Calu3 (cell line): ENCODE measurements at regions not wholly inside any gene's neighbourhood (a gene's known extent, or its start where the extent isn't known, plus 50 kb on each side); places are given as distances from the start of the nearest gene placed in this dataset.

Source experiments
- BruUV-seq: library from RNA; stranded (reverse); fragments of 400-500 nt; replicated peaks from 2 replicates; lab custom pipeline; 2021; lab: Mats Ljungman, UMichigan
- CTCF ChIA-PET: fragments of 300-600 bp; sonication (Branson Sonifier 250); formaldehyde crosslinking; loops from one replicate; lab custom pipeline; 2022; ENCODE audit warnings: antibody characterized with exemption; lab: Charles Lee
- DNase-seq: peaks from one replicate; pipeline ENCODE4 v3.0.0; 2022
- H3K27ac Mint-ChIP-seq: one replicate; pipeline ENCODE4 v1.8.0; 2022; ENCODE audit warnings: mixed read lengths; ENCODE audit not compliant: unreplicated experiment
- H3K27me3 Mint-ChIP-seq: one replicate; pipeline ENCODE4 v1.8.0; 2022; ENCODE audit warnings: mixed read lengths; ENCODE audit not compliant: unreplicated experiment
- H3K36me3 Mint-ChIP-seq: one replicate; pipeline ENCODE4 v1.8.0; 2022; ENCODE audit warnings: mild to moderate bottlenecking, moderate library complexity, mixed read lengths; ENCODE audit not compliant: insufficient read depth, unreplicated experiment
- H3K4me1 Mint-ChIP-seq: one replicate; pipeline ENCODE4 v1.8.0; 2022; ENCODE audit warnings: mild to moderate bottlenecking, low read depth, mixed read lengths; ENCODE audit not compliant: unreplicated experiment
- H3K4me3 Mint-ChIP-seq: one replicate; pipeline ENCODE4 v1.8.0; 2022; ENCODE audit warnings: mild to moderate bottlenecking, low read depth, moderate library complexity, mixed read lengths; ENCODE audit not compliant: unreplicated experiment
- H3K9me3 Mint-ChIP-seq: one replicate; pipeline ENCODE4 v1.8.0; 2022; ENCODE audit warnings: low read depth, mixed read lengths; ENCODE audit not compliant: unreplicated experiment
- intact Hi-C: fragments of 100-400 bp; cut with micrococcal nuclease; formaldehyde crosslinking; loops from one replicate; pipeline ENCODE4 v1.10.0; 2022; ENCODE audit not compliant: unreplicated experiment
- TF ChIP-seq, protein P1 (sequence below): fragments of 200-600 bp; IDR thresholded peaks from one replicate; pipeline ENCODE4 v1.8.0; 2022; ENCODE audit warnings: antibody characterized with exemption; ENCODE audit not compliant: unreplicated experiment

- TF ChIP-seq, protein P1, sequence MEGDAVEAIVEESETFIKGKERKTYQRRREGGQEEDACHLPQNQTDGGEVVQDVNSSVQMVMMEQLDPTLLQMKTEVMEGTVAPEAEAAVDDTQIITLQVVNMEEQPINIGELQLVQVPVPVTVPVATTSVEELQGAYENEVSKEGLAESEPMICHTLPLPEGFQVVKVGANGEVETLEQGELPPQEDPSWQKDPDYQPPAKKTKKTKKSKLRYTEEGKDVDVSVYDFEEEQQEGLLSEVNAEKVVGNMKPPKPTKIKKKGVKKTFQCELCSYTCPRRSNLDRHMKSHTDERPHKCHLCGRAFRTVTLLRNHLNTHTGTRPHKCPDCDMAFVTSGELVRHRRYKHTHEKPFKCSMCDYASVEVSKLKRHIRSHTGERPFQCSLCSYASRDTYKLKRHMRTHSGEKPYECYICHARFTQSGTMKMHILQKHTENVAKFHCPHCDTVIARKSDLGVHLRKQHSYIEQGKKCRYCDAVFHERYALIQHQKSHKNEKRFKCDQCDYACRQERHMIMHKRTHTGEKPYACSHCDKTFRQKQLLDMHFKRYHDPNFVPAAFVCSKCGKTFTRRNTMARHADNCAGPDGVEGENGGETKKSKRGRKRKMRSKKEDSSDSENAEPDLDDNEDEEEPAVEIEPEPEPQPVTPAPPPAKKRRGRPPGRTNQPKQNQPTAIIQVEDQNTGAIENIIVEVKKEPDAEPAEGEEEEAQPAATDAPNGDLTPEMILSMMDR = no peak
- Mint-ChIP-seq H3K4me3 (no peak overlapping the region), H3K4me1 (no peaks in the 10 kb centered on the region), H3K27me3 (no peaks in the 10 kb centered on the region), H3K9me3 (no peaks in the 10 kb centered on the region), H3K36me3 (no peaks in the 10 kb centered on the region), H3K27ac (no peak overlapping the region)
- DNase-seq = no peak
- CTCF ChIA-PET = no interaction called here
- intact Hi-C loops = no loop called here
- BruUV-seq = no TSS peak
Observed at GRCh38 chr4:129598582-129598981, 502.6 kb downstream of the C4orf33 start.

DNA sequence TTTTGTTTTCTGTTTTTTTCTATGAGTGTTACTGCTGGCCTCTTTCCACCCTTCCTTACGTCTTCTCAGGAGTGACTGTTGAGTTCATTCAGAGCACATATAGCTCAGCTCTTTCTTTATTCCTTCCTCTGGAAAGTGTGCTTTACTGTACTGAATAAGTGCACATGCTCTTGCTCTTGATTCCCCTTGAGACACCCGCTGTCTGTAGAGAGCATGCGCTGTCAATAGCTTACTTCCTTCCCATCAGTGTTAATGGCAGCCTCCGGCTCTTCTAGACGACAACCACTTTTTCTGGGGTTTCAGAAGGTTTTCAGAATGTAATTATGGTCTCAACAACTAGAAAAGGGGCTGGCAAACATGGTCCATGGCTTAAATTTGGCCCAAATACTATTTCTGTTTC lies 504.9 kb downstream of the C4orf33 start:
- CTCF ChIA-PET = no interaction called here
- TF ChIP-seq, protein P1 = no peak
- no peak for DNase-seq
- no peak overlapping the region for H3K4me3 Mint-ChIP-seq
- no peaks in the 10 kb centered on the region for H3K27me3 Mint-ChIP-seq
- H3K9me3 Mint-ChIP-seq = no peaks in the 10 kb centered on the region
- intact Hi-C loops = no loop called here
- no peaks in the 10 kb centered on the region for H3K36me3 Mint-ChIP-seq
- no peaks in the 10 kb centered on the region for H3K4me1 Mint-ChIP-seq
- no peak overlapping the region for H3K27ac Mint-ChIP-seq
- BruUV-seq = no TSS peak

GRCh38 chr4:129602447-129602846 lies 506.5 kb downstream of the C4orf33 start:
- TF ChIP-seq, protein P1 = no peak
- no peak for DNase-seq
- CTCF ChIA-PET = no interaction called here
- Mint-ChIP-seq H3K9me3 (no peaks in the 10 kb centered on the region), H3K27me3 (no peaks in the 10 kb centered on the region), H3K36me3 (no peaks in the 10 kb centered on the region), H3K4me3 (no peak overlapping the region), H3K4me1 (no peaks in the 10 kb centered on the region), H3K27ac (no peak overlapping the region)
- intact Hi-C loops = no loop called here
- no TSS peak for BruUV-seq

DNA sequence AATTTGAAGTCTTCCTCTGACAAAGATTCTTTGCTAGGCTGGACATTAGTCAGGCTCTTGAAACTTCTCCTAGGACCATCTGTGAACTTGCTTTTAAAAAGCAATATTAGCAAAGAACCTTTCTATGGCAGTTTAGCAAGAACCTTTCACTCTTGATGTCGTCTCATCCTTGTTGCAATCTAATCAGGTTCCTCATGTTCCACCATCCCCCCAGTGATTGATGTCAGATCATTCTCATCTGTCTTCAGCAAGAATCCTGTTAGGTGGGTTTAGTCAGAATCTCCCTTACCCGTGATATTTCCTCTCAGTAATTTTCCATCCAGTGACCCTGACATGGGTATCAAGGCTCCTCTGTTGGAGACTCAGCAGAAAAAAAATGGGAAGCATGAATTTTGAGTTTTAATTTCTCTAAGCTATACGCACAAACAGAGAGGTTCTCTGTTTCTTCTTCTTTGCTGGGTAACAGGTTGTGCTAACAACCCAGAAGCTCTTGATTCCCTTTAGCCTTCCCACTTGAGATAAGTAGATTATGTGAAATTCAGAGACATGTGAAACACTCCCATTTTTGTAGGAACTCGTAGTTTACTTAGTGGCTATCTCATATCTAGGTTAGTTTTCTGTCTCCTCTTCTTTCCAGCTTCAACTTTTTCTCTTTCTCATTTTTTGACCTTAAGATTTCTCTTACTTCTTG lies 507.4 kb downstream of the C4orf33 start:
- CTCF ChIA-PET = no interaction called here
- Mint-ChIP-seq H3K4me3 (no peak overlapping the region), H3K27me3 (no peaks in the 10 kb centered on the region), H3K9me3 (no peaks in the 10 kb centered on the region), H3K36me3 (no peaks in the 10 kb centered on the region), H3K4me1 (no peaks in the 10 kb centered on the region), H3K27ac (no peak overlapping the region)
- DNase-seq = no peak
- TF ChIP-seq, protein P1 = no peak
- no TSS peak for BruUV-seq
- intact Hi-C loops = no loop called here
